ENCODE measurements at regions not wholly inside any gene's neighbourhood (a gene's known extent, or its start where the extent isn't known, plus 50 kb on each side); places are given as distances from the start of the nearest gene placed in this dataset.

GRCh38 chr12:33575346-33575745 lies 135.7 kb upstream of the SYT10 start:
- Histone ChIP-seq H3K36me3 (ENCODE audit: control insufficient read depth in 2 of 2, insufficient read depth in 1 of 2, low read length in 2 of 2) (no peaks in the 10 kb centered on the region), H3K27ac (ENCODE audit: extremely low read depth, low read depth, low read length) (no peak overlapping the region), H3K9me3 (ENCODE audit: control insufficient read depth, insufficient read depth, low read depth, low read length) (no peaks in the 10 kb centered on the region), H3K4me3 (ENCODE audit: low read depth, low read length) (no peak overlapping the region), H3K4me1 (ENCODE audit: control insufficient read depth, insufficient read depth, low read length) (no peaks in the 10 kb centered on the region)
- TF ChIP-seq ZBTB8A (tag by site-specific recombination; IDR thresholded peaks at IDR 0.05) (no peak), ZNF449 (tag by site-specific recombination; IDR thresholded peaks at IDR 0.05) (no peak), ZNF501 (tag by site-specific recombination; IDR thresholded peaks at IDR 0.05) (no peak), ZNF16 (tag by site-specific recombination; IDR thresholded peaks at IDR 0.05; ENCODE audit: low read depth) (no peak)
- ChIA-PET POLR2A (no interaction called here), CTCF (no interaction called here)

- H3K4me3 ChIP-seq (ENCODE audit: low read depth, low read length): no peak overlapping the region
- ChIA-PET POLR2A (no interaction called here), CTCF (interaction anchor here (1.0 kb wide), 1 partner anchor 17 kb away, joined by 3 read pairs; no protein-coding TSS in a partner anchor)
- H3K9me3 ChIP-seq (ENCODE audit: control insufficient read depth, insufficient read depth, low read depth, low read length): no peaks in the 10 kb centered on the region
- TF ChIP-seq ZNF513 (tag by site-specific recombination; IDR thresholded peaks at IDR 0.05): no peak
- TF ChIP-seq ZNF366 (tag by site-specific recombination; conservative IDR thresholded peaks at IDR 0.05): no peak
- no peak for TF ChIP-seq ZNF704 (tag by site-specific recombination; IDR thresholded peaks at IDR 0.05)
- no peak for TF ChIP-seq ZNF558 (tag by site-specific recombination; IDR thresholded peaks at IDR 0.05)
- no peak for TF ChIP-seq ZNF416 (tag by site-specific recombination; IDR thresholded peaks at IDR 0.05)
- TF ChIP-seq FEZF1 (tag by site-specific recombination; IDR thresholded peaks at IDR 0.05): no peak
- TF ChIP-seq ZSCAN4 (tag by site-specific recombination; IDR thresholded peaks at IDR 0.05): no peak
- TF ChIP-seq ZNF571 (tag by site-specific recombination; IDR thresholded peaks at IDR 0.05): no peak
- no peak for TF ChIP-seq ZFP37 (tag by site-specific recombination; IDR thresholded peaks at IDR 0.05)
- no peak for TF ChIP-seq YY2 (tag by site-specific recombination; IDR thresholded peaks at IDR 0.05)
- TF ChIP-seq ZNF501 (tag by site-specific recombination; IDR thresholded peaks at IDR 0.05): no peak
- H3K27ac ChIP-seq (ENCODE audit: extremely low read depth, low read depth, low read length): no peak overlapping the region
- H3K36me3 ChIP-seq (ENCODE audit: control insufficient read depth in 2 of 2, insufficient read depth in 1 of 2, low read length in 2 of 2): no peaks in the 10 kb centered on the region
- H3K4me1 ChIP-seq (ENCODE audit: control insufficient read depth, insufficient read depth, low read length): no peaks in the 10 kb centered on the region
Observed at GRCh38 chr12:33581613-33582122, 142.0 kb upstream of the SYT10 start.

GRCh38 chr12:33586576-33586975 lies 147.0 kb upstream of the SYT10 start:
- POLR2A ChIA-PET: no interaction called here
- no peak overlapping the region for H3K27ac ChIP-seq (ENCODE audit: extremely low read depth, low read depth, low read length)

More at GRCh38 chr12:33586576-33586975, 147.0 kb upstream of the SYT10 start:
- CTCF ChIA-PET: no interaction called here
- no peaks in the 10 kb centered on the region for H3K36me3 ChIP-seq (ENCODE audit: control insufficient read depth in 2 of 2, insufficient read depth in 1 of 2, low read length in 2 of 2)
- no peaks in the 10 kb centered on the region for H3K4me1 ChIP-seq (ENCODE audit: control insufficient read depth, insufficient read depth, low read length)
- TF ChIP-seq SCRT1 (tag by site-specific recombination; IDR thresholded peaks at IDR 0.05; ENCODE audit: borderline replicate concordance) (no peak), ZNF48 (tag by site-specific recombination; IDR thresholded peaks at IDR 0.05) (no peak), ZNF398 (tag by site-specific recombination; IDR thresholded peaks at IDR 0.05) (no peak), ZBTB1 (tag by site-specific recombination; IDR thresholded peaks at IDR 0.05) (no peak), ZFP3 (tag by site-specific recombination; IDR thresholded peaks at IDR 0.05; ENCODE audit: low read depth) (no peak)
- H3K9me3 ChIP-seq (ENCODE audit: control insufficient read depth, insufficient read depth, low read depth, low read length): no peaks in the 10 kb centered on the region
- no peak overlapping the region for H3K4me3 ChIP-seq (ENCODE audit: low read depth, low read length)
